Hindlimb muscle (tissue), 1 donor: ENCODE measurements at regions not wholly inside any gene's neighbourhood (a gene's known extent, or its start where the extent isn't known, plus 50 kb on each side); places are given as distances from the start of the nearest gene placed in this dataset.
"Not testable (repeated sequence)": the region's sequence is repeated elsewhere in the genome, so short reads cannot be mapped to it uniquely, and the experiment has no call there.

ENCODE experiments used
- DNase-seq: peaks from one replicate; pipeline ENCODE4 v3.0.0-alpha.2; 2013

DNA sequence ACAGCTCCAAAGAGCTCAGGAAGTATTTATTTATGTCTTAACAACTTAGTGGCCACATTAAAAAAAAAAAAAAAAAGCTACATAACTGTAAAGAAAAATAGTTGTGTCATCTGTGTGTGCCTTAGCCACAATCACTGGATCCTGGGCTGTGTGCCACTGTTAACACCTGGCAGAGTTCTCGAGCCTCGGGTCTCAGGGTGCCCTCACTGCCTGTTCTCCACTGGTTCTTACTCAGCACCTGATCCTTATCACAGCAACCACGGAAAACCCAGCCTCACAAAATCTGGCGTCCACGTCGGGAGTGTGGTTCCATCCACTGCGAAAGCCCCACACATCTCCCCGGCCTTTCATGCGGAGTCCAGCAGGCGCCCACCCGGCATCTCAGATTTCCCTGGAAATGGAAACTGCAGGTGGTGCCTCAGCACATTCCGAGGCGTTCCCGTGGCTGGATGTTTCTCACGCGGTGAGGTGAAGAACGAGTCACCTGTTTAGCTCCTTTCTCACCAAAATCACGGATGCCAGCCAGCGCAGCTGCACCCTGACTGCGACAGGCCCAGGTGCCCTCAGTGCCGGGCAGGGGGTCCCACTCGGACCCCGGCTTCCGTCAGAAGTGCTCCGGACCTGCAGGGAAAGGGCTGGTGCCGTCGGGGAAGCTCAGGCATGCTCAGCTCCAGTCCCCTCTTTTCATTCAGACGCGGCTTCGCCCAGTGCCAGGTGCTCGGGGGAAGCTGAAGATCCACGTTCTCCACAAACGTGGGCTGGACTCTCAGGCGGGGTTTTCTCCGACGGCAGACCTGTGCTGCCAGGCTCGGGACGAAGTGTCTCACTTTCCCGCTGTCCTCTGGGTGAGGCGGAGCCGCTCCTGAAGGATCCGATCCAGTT, 198.7 kb upstream of the SALL3 start:
- DNase-seq: no peak

DNA sequence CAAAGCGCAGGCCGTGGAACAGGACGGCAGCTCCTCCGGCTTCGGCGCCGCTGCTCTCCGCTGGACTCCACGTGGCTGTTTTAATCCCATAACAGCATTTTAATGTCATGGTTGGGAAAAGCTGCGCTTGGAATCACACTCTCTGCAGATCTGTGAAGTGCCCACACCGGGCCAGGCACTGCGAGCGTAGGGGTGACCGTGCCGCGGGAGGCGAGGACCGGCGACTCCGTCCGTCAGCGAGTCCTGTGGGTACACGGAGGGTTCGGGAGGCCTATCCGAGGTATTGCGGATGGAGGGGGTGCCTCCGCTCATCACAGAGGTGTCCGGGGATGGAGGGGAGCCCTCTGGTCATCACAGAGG, 198.0 kb upstream of the SALL3 start:
- no peak for DNase-seq

DNA sequence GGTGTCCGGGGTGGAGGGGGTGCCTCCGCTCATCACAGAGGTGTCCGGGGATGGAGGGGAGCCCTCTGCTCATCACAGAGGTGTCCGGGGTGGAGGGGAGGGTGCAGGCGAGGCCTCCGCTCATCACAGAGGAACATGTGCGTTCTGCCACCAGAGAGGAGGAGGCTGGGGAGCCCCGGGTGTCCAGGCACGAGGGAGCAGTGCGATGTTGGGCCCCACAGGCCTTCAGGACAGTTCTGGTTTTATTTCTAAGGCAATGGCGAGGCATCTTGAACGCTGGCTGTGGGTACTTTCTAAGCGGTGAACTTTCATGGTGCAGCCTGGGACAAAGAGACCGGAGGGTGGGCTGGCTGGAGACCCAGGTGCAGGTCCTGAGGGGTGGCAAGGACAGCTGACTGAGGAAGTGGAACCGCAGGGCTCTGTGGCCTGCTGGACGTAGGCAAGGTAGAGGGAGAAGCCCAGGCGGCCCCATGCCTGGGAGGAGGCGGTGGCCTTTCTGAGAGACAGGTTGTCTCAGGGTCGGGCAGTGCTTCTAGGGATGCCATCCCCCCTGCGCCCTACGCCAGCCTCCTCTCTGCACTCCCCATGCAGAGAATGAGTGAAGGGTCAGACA, 196.6 kb upstream of the SALL3 start:
- DNase-seq: no peak

DNA sequence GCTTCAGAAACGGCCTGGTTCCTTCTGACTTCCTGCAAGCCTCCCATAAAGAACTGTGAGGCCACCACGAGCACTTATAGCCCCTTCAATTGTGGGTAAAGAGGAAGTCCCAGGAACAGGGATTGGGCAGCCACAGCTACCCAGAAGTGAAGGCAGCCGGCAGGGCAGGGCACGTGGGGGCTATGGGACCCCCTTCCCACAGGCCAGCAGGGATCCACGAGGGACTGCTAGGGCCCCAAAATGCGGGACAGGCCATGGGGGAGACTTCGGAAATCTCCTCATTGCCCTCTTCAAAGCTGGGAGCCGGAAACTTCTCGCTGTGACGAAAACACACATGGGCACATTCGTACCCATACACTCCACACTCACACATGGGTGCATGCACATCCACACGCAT, 196.1 kb upstream of the SALL3 start:
- no peak for DNase-seq

DNA sequence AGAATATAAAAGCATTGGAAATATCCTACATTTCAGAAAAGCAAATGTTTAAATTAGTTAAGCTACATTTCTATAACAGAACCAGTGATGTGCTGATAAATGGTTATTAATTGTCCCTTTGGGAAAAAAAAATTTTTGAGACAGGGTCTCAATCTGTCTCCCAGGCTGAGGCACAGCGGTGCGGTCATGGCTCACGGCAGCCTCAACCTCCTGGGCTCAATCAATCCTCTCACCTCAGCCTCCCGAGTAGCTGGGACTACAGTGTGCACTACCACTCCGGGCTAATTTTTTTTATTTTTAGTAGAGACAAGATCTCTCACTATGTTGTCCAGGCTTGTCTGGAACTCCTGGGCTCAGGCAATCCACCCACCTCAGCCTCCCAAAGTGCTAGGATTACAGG, 194.8 kb upstream of the SALL3 start:
- DNase-seq: no peak

DNA sequence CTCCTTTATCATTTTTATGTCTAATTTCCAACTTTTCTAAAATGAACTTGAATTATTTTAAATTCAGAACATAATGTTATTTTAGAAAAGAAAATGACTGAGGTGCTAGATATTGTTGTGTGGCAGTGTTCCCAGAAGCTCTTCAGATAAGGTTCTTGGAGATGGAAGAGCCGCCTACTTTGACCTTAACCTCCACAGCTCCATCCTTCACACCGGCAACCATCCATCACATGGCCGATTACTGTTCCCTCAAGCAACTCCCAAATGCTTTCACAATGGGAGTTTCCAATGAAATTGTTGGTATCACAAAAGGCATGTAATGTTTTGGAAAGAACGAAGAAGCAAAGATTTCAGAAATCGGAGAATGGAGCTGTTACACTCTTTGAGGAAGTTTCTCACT, 193.9 kb upstream of the SALL3 start:
- DNase-seq: no peak

DNA sequence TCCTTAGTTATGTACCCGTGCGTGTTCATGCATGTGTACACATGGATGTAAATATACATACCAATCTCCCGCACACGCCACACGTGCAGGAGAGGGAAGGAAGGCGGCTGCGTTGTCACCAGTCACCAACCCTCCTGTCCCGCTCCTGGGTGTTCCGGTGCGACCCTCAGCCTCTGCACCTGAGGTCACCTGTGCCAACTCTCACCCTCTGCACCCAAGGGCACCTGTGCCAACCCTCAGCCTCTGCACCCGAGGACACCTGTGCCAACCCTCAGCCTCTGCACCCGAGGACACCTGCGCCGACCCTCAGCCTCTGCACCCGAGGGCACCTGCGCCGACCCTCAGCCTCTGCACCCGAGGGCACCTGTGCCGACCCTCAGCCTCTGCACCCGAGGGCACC, 192.8 kb upstream of the SALL3 start:
- DNase-seq: no peak

DNA sequence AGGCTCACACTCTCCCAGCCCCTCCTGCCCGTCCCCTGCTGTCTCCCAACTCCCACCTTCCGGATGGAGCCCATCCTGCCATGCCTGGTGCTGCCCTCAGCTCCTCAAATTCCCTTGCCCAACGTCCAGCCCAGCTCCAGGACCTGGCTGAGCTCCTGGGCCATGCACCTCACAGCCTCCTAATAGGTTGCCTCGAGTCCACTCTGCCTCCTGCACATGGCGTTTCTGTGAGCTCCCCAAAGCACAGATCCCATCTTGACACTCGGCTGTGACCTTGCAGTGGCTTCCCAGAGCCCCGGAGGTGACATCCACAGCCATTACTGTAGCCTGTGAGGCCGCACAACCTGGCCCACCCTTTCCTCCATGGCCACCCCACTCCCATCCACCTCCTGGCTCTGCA, 191.9 kb upstream of the SALL3 start:
- no peak for DNase-seq

DNA sequence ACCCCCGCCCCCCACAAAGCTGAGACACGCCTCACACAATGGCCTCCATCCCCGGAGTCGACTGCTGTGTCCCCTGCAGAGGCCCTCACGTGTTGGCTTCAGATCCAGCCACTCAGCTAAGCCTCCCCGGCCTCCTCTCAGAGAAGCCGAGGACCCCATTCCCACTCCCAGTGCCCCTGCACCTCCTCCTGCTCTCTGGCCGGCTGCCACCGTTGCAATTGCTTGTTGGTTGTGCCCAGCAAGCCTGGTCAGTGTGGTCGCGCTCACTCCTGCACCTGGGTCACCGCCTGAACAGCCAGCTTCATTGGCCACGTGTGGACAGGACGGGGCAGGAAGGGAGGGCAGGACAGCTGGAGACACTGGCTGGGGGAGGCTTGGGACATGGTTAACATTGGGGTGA, 191.5 kb upstream of the SALL3 start:
- no peak for DNase-seq

DNA sequence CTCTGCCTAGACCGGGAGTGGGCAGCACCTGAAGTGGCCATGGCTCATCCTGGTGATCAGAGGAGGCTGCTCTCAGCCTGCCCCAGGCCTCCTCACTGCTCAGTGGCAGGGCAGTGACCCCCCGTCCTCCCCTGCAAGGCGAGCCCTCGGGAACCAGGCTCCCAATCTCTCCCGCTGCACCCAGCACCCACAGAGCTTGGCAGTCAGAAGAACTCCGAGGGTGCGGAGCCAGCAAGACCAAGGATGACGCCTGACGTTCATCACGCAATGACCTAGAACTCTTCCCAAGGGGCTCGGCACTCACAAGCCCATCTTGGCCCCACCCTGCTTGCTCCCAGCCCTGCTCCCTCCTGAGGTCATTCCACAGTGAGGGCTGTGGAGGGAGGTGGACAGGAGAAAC, 189.8 kb upstream of the SALL3 start:
- no peak for DNase-seq

DNA sequence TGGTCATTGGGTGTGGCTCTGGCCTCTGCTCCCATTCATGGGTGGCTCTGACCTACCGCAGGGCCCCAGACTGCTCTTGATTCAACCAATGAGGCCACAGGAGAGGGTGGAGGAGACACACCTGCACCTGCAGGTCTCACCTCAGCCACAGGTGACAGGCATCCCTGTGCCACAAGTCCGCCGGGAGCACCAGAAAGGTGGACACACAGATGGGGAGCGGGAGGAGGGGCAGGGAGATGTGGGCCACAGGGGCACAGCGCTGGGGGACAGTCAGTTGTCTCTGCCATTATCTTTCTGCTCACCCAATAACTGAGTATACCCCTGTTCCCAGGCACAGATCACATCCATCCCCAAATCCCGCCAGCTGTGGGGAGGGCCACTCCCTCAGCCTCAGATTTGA, 189.1 kb upstream of the SALL3 start:
- DNase-seq: no peak

DNA sequence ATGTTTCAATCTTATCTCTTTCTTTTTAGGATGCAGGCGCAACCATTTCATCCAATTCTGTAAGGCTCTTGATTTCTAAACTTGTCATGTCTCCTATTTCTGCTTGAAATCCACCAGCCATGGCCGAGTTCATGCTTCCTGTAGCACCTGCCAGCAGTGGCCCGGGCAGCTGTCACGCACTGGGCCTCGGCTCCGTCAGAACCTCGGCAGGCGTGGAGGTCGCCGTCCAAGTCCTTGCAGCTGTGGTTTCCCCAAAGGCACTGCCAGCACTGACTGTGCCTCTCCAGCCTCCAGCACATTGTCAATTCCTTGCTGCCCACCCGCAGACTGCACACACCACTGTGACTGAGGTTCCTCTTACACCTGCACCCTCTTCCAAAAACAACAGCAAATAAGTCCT, 188.7 kb upstream of the SALL3 start:
- DNase-seq: no peak

DNA sequence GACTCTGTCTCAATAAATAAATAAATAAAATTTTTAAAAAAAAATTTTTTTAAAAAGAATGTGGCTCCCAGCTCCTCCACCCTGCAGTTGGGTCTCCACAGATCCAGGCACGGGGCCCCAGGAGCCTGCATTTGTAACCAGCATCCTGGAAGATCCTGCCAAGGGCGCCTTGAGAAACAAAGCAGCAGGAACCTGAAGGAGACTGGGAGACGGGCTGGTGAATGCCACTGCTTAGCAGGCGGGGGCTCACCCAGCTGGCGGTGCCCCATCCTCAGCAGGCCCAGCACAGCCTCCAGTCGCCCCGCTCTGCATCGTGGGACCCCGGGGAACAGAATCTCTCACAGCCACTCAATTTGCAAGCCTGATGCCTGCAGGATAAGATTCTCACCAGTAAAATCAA, 187.5 kb upstream of the SALL3 start:
- DNase-seq: no peak

DNA sequence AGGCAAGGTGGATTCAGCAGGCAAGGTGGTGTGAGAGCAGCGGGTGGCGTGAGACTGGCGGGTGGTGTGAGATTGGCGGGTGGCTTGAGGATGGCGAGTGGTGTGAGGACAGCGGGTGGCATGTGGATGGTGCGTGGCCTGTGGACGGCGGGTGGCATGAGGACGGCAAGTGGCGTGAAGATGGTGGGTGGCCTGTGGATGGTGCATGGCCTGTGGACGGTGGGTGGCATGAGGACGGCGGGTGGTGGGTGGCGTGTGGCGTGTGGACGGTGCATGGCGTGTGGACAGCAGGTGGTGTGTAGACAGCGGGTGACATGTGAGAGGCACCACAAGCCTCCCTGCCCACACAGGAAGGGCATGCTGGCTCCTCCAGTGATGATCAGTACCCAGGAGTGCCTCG, 186.9 kb upstream of the SALL3 start:
- no peak for DNase-seq

DNA sequence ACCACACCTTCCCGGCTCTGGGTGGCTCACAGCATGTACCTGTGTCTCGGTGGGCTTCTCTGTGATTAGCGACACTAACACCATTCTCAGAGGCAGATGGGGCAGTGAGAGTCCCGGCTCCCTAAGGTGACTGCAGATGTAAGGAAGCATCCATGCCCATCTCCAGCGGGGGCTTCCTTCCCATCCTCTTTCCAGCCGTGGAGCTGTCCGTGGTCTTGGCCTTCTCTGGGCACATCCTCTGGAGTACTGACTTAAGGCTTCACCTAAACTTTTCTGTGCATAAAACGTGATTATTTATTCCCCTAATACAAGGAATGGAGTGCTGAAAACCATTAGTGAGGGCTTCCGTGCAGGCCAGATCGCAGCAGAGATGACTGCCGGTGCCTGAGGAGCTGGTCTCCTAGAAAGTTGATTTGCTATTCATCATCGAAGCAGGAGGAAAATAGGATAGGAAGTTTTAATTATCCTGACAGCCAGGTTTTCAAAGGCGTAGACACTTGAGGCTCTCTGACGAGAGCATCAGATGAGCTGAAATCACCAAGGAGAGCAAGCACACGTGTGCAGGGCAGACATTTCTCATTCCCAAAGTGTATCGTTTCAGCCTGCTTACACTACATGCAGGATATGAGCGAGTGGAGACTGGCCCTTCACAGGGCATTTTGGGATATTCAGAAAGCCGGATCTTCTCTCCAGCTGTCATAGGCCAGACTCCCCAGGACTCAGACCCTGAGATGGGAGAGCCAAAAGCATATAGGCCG, 186.1 kb upstream of the SALL3 start:
- no peak for DNase-seq

DNA sequence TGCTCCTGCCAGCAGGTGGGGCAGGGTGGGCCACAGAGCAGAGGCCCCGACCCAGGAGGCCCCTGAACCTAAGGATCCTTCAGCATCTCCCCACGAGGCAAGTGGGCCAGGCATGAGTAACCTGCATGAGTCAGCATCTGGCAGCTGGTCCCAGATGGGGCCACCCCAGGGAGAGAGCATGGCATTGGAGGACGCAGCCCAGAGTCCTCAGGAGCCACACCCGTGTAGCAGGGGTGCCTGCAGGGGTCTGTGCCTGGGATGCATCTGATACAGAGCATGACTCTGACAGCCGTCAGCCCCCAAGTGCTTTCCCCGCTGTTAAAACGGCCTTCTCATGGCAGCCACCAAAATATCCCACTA, 185.6 kb upstream of the SALL3 start:
- no peak for DNase-seq

DNA sequence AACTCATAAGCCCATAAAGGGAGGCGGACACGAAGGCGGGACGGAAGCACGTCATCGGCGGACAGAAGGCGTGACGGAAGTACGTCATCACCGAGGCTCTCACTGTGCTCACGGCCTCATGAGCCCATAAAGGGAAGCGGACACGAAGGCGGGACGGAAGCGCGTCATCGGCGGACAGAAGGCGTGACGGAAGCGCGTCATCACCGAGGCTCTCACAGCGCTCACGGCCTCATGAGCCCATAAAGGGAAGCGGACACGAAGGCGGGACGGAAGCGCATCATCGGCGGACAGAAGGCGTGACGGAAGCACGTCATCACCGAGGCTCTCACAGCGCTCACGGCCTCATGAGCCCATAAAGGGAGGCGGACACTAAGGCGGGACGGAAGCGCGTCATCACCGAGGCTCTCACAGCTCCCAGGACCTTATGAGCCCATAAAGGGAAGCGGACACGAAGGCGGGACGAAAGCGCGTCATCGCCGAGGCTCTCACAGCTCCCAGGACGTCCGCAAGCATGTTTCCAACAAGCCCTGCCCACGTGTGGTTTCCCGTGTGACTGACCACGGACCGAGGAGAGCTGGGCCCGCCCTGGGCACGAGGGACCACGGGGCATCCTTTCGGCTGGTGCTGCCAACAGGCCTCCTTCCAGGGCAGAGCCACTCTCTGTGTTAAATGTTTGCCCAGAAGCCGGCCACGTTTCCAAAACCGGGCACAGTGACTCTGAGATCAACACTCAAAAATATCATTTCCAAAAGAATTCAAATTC, 182.7 kb upstream of the SALL3 start:
- DNase-seq: no peak

DNA sequence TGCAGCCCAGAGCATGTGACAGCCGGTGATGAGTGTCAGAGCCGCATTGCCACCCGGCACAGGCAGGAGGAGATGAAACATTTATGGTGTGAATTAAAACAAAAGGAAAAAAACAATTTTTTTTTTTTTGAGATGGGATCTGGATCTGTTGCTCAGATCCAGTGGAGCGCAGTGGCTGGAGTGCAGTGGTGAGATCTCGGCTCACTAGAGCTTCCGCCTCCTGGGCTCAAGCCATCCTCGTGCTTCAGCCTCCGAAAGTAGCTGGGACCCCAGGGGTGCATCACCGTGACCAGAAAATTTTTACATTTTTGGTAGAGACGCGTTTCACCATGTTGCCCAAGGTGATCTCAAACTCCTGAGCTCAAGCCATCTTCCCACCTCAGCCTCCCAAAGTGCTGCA, 182.1 kb upstream of the SALL3 start:
- DNase-seq: no peak

DNA sequence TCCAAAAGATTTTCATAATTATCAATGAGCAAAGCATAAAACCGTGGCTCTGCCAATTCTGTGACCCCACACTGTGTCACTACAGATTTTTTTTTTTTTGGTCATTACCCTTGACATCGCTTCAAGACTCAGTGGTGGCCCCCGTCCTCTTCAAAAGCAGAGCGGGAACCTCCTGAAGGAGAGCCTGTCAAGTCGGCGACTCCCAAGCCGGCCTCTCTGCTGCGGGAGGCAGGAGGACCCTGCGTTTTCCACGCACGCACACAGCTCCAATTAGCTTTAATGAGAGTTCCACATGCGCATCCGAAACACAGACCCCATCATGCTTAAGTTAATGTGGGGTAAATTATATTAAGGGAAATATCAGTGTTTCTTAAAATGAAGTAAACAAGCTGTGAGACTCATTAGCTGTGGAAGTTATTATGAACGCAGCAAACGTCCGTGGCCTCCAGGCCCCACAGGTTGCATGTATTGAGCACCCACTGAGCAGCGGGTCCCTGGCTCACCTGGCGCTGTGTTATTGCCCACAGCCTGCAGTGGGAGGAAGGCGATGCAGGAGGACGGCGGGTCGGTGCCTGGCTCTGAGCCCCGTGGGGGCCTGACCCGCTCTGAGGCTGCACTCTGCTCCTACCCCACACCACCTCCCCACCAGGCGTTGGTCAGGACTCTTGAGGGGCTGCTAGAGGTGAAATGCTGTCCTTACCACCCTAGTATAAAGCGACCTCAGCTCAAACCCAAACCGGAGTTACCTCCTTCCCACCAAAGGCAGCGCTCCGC, 181.0 kb upstream of the SALL3 start:
- no peak for DNase-seq

DNA sequence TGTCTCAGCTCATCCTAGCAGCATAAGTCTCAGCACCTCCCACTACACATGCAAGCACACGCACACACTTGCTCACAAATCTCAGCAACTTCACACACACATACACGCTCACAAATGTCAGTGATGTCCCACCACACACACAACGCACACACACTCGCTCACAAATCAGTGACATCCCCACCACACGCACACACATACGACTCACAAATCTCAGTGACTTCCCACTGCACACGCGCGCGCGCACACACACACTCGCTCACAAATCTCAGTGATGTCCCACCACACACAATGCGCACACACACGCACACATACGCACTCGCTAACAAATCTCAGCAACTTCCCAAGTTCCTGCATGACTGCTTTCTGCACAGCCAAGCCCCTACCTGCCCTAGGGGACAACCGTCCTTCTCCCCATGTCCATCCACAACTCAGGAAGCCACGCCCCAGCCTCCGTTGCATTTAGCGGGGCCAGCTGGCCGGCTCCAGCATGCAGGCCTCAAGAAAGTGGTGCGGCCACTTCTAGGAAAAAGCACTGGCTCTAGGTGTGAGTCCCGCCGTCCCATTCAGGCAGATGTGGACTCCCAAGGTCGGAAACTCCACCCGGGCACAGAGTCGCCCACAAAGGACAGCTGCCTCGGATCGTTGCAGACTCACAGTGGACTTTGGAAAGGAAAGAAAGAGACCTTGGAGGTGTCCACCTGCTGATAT, 180.1 kb upstream of the SALL3 start:
- DNase-seq: no peak

DNA sequence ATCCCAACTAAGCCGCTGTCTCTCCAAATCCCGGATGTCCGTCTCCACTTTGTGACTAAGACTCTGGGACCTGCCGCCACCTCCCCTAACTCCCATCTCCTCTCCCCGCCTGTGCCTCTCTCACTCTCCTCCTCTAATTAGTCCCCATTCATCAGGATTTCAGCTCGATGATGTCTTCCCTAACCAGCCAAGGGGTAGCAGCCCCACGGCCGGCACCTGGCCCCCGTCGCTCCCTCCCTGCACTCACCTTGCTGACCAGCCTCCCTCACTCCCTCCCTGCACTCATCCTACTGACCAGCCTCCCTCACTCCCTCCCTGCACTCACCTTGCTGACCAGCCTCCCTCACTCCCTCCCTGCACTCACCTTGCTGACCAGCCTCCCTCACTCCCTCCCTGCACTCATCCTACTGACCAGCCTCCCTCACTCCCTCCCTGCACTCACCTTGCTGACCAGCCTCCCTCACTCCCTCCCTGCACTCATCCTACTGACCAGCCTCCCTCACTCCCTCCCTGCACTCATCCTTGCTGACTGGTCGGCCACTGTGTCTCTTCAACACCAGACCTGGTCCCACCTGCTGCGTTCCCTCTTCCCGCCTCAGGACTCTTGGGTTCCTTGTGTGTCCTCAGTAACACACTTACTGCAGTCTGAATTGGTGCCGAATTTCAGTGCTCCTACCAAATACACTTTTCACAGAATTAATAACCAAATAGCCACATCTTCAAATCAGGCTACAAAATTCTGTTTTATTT, 179.3 kb upstream of the SALL3 start:
- DNase-seq: not testable (repeated sequence)
